DND-41 (cell line): ENCODE measurements at regions not wholly inside any gene's neighbourhood (a gene's known extent, or its start where the extent isn't known, plus 50 kb on each side); places are given as distances from the start of the nearest gene placed in this dataset.

Source experiments
- ATAC-seq: fragments of 200-7000 bp; cut with Tn5 transposase; 3 replicates; pipeline ENCODE4 v1.9.1; 2021; ENCODE audit warnings: low read depth; ENCODE audit not compliant: insufficient read depth
- DNase-seq: peaks from one replicate; pipeline ENCODE4 v3.0.0-alpha.2; 2020
- H2AFZ ChIP-seq: 2 replicates; pipeline ENCODE4 v1.6.0; 2012; ENCODE audit warnings: low read depth, low read length
- H3K27ac ChIP-seq: 2 replicates; pipeline ENCODE4 v1.5.1; 2012; ENCODE audit warnings: low read length, inconsistent platforms
- H3K27me3 ChIP-seq: fragments of 200-600 bp; sonication (generic); 2 replicates; pipeline ENCODE4 v1.6.0; 2012; ENCODE audit warnings: low read length, mild to moderate bottlenecking, inconsistent platforms; ENCODE audit not compliant: insufficient read depth, poor library complexity
- H3K36me3 ChIP-seq: 2 replicates; pipeline ENCODE4 v1.5.1; 2012; ENCODE audit warnings: low read length, inconsistent platforms; ENCODE audit not compliant: insufficient read depth
- H3K4me1 ChIP-seq: 2 replicates; pipeline ENCODE4 v1.5.1; 2012; ENCODE audit warnings: mild to moderate bottlenecking, low read length; ENCODE audit not compliant: insufficient read depth
- H3K4me2 ChIP-seq: 2 replicates; pipeline ENCODE4 v1.6.0; 2012; ENCODE audit warnings: mild to moderate bottlenecking, moderate library complexity, low read length, inconsistent platforms; ENCODE audit not compliant: insufficient read depth
- H3K4me3 ChIP-seq, 2 experiments: fragments of 200-600 bp in 1 of 2; shearing (Covaris generic) in 1 of 2; 2 replicates each; pipeline ENCODE4 v1.5.1; 2012 to 2016; ENCODE audit warnings: inconsistent platforms in 2 of 2, low read length in 2 of 2, mild to moderate bottlenecking in 2 of 2, low read depth in 1 of 2, moderate library complexity in 1 of 2
- H3K79me2 ChIP-seq: 2 replicates; pipeline ENCODE4 v1.6.0; 2012; ENCODE audit warnings: low read length, inconsistent platforms; ENCODE audit not compliant: insufficient read depth
- H3K9ac ChIP-seq: 2 replicates; pipeline ENCODE4 v1.6.0; 2012; ENCODE audit warnings: low read depth, mild to moderate bottlenecking, inconsistent platforms, low read length, moderate library complexity
- H3K9me3 ChIP-seq: 2 replicates; pipeline ENCODE4 v1.5.1; 2012; ENCODE audit warnings: low read length, moderate library complexity, mild to moderate bottlenecking, inconsistent platforms; ENCODE audit not compliant: insufficient read depth, severe bottlenecking
- H4K20me1 ChIP-seq: 2 replicates; pipeline ENCODE4 v1.6.0; 2012; ENCODE audit warnings: low read length; ENCODE audit not compliant: insufficient read depth
- EZH2 ChIP-seq: IDR thresholded peaks from 3 replicates; pipeline ENCODE4 v1.6.1; 2012; ENCODE audit warnings: borderline replicate concordance, low read depth, mild to moderate bottlenecking, moderate library complexity, low read length, inconsistent platforms; ENCODE audit not compliant: severe bottlenecking
- TF ChIP-seq, protein P1 (sequence below): IDR thresholded peaks from 2 replicates; pipeline ENCODE4 v1.5.1; 2012; ENCODE audit warnings: borderline replicate concordance, low read length, moderate library complexity, mild to moderate bottlenecking; ENCODE audit not compliant: poor library complexity, severe bottlenecking; ENCODE audit errors: extremely low read depth

DNA sequence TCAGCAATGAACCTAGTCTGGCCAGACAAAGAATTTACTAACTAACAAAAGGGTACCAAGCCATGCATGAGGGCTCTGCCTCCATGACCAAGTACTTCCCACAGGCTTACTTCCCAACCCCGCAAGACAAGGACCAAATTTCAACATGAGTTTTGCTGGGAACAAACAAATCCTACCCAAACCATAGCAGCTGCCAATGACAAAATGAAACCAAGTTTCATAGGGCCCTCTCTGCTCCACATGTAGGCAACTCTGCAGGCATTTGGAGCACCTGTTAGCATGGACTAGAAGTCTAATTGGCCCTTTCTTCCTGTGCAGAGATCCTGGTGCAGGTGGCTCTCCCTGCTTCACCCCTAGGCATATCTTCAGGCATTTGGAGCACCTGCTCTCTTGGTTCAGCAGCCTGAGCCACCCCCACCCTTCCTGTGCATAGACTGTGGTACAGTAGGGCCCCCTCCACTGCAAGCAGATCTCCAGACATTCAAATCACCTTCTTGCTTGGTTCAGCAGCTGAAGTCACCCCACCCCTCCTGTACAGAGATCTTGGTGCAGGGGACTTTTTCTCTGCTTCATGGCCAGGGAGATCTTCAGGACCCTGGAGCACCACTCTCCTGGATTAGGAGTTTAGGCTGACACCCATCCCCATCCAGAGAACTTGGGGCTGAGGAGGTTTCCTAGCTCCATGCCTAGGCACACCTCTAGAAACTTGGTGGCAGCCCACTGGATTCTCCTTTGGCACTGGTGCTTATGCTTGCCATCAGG, 308.7 kb downstream of the RPAP3 start:
- DNase-seq (peak; percentile 23), ATAC-seq (0 out of 3 replicates have a peak, but pooled peaks have one; percentile 27)
- Histone ChIP-seq H3K4me2 (no peak overlapping the region), H4K20me1 (no peaks in the 10 kb centered on the region), H3K79me2 (no peaks in the 10 kb centered on the region), H3K4me3 (no peak overlapping the region), H3K27ac (no peak overlapping the region), H3K4me1 (peaks cover 5% of the 10 kb centered on the region; the same call in 1 of the 2 replicates), H2AFZ (no peak overlapping the region), H3K36me3 (no peaks in the 10 kb centered on the region), H3K27me3 (no peaks in the 10 kb centered on the region), H3K9ac (no peak overlapping the region), H3K9me3 (peaks cover 11% of the 10 kb centered on the region)
- TF ChIP-seq, protein P1, sequence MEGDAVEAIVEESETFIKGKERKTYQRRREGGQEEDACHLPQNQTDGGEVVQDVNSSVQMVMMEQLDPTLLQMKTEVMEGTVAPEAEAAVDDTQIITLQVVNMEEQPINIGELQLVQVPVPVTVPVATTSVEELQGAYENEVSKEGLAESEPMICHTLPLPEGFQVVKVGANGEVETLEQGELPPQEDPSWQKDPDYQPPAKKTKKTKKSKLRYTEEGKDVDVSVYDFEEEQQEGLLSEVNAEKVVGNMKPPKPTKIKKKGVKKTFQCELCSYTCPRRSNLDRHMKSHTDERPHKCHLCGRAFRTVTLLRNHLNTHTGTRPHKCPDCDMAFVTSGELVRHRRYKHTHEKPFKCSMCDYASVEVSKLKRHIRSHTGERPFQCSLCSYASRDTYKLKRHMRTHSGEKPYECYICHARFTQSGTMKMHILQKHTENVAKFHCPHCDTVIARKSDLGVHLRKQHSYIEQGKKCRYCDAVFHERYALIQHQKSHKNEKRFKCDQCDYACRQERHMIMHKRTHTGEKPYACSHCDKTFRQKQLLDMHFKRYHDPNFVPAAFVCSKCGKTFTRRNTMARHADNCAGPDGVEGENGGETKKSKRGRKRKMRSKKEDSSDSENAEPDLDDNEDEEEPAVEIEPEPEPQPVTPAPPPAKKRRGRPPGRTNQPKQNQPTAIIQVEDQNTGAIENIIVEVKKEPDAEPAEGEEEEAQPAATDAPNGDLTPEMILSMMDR = no peak
- TF ChIP-seq EZH2 = no peak

DNA sequence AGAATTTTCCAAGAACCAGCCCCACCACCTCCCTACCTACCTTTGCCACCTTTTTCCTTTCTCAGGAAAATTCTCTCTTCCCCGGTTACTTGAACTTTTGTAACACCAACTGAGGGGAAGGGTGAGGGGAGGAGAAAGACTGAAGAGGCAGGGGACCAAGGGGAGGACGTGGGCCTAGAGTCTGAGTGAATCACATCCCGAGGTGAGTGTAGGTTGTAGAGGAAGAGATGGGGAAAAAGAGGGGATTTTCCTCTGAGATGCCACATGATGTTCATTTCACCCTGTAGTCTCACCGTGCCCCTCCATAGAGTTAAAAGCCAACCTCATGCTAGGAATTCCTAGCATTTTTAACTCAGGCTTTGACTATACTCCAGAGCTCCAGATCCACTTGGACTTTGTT, 311.8 kb downstream of the RPAP3 start:
- DNase-seq (no peak), ATAC-seq (no peak)
- Histone ChIP-seq H3K4me2 (no peak overlapping the region), H2AFZ (no peak overlapping the region), H3K79me2 (no peaks in the 10 kb centered on the region), H4K20me1 (no peaks in the 10 kb centered on the region), H3K4me3 (no peak overlapping the region), H3K27me3 (no peaks in the 10 kb centered on the region), H3K9me3 (peaks cover 11% of the 10 kb centered on the region), H3K27ac (no peak overlapping the region), H3K9ac (no peak overlapping the region), H3K4me1 (peaks cover 5% of the 10 kb centered on the region; the same call in 1 of the 2 replicates), H3K36me3 (no peaks in the 10 kb centered on the region)
- no peak for TF ChIP-seq EZH2
- TF ChIP-seq, protein P1 = no peak

DNA sequence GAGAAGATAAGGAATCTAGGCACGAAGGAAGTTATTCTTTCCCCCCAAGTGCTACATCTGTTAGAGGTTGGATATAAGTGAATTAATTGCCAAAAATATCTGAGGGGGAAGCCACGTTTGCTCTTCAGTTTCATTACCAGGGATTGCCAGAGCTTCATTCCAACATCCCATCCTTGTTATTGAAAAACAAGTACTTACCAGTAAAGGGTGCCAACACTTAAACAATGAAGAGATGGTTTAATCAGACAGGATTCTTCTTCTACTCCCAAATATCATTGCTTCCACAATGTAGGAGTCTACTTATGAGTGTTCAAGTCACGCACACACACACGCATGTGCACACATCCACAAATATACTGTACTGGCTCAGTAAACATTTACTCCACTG, 312.4 kb downstream of the RPAP3 start:
- DNase-seq = no peak
- no peak overlapping the region for H3K4me2 ChIP-seq

More for the DNA sequence above, 312.4 kb downstream of the RPAP3 start:
- TF ChIP-seq, protein P1 = no peak
- no peak for TF ChIP-seq EZH2
- no peak for ATAC-seq
- Histone ChIP-seq H3K4me3 (no peak overlapping the region), H2AFZ (no peak overlapping the region), H3K27me3 (no peaks in the 10 kb centered on the region), H3K79me2 (no peaks in the 10 kb centered on the region), H3K36me3 (no peaks in the 10 kb centered on the region), H3K27ac (no peak overlapping the region), H4K20me1 (no peaks in the 10 kb centered on the region), H3K9ac (no peak overlapping the region), H3K9me3 (peaks cover 11% of the 10 kb centered on the region), H3K4me1 (peaks cover 5% of the 10 kb centered on the region; the same call in 1 of the 2 replicates)
